ENCODE measurements at regions not wholly inside any gene's neighbourhood (a gene's known extent, or its start where the extent isn't known, plus 50 kb on each side); places are given as distances from the start of the nearest gene placed in this dataset.

- Histone ChIP-seq H4K20me1 (ENCODE audit: insufficient read depth) (no peaks in the 10 kb centered on the region), H3K79me2 (ENCODE audit: insufficient read depth, low read depth) (no peaks in the 10 kb centered on the region), H3K4me1 (ENCODE audit: low read depth, poor library complexity, severe bottlenecking) (no peaks in the 10 kb centered on the region), H3K36me3 (ENCODE audit: insufficient read depth) (no peaks in the 10 kb centered on the region), H3K4me3 (IDR thresholded peaks at IDR 0.05; ENCODE audit: insufficient read depth, low read depth, low read length) (no peak overlapping the region), H3K4me2 (no peak overlapping the region), H3K27me3 (ENCODE audit: insufficient read depth, low read depth) (no peaks in the 10 kb centered on the region), H3K9ac (no peak overlapping the region), H3K27ac (no peak overlapping the region), H2AFZ (ENCODE audit: low read depth) (no peak overlapping the region)
- TF ChIP-seq CTCF (conservative IDR thresholded peaks at IDR 0.05; ENCODE audit: low read depth, low read length), result no peak
These were observed 69.9 kb downstream of the GASK1B start for GRCh38 chr4:158102904-158103303.

GRCh38 chr4:158099686-158100085 lies 73.1 kb downstream of the GASK1B start:
- no peak for TF ChIP-seq CTCF (conservative IDR thresholded peaks at IDR 0.05; ENCODE audit: low read depth, low read length)
- Histone ChIP-seq H3K4me3 (IDR thresholded peaks at IDR 0.05; ENCODE audit: insufficient read depth, low read depth, low read length) (no peak overlapping the region), H2AFZ (ENCODE audit: low read depth) (no peak overlapping the region; the same call in 1 of the 2 replicates), H3K27ac (no peak overlapping the region), H4K20me1 (ENCODE audit: insufficient read depth) (no peaks in the 10 kb centered on the region), H3K27me3 (ENCODE audit: insufficient read depth, low read depth) (no peaks in the 10 kb centered on the region), H3K79me2 (ENCODE audit: insufficient read depth, low read depth) (no peaks in the 10 kb centered on the region), H3K9ac (no peak overlapping the region), H3K36me3 (ENCODE audit: insufficient read depth) (no peaks in the 10 kb centered on the region), H3K4me1 (ENCODE audit: low read depth, poor library complexity, severe bottlenecking) (no peaks in the 10 kb centered on the region), H3K4me2 (no peak overlapping the region)

GRCh38 chr4:158098802-158099201 lies 74.0 kb downstream of the GASK1B start:
- Histone ChIP-seq H3K27me3 (ENCODE audit: insufficient read depth, low read depth) (no peaks in the 10 kb centered on the region), H3K9ac (no peak overlapping the region), H2AFZ (ENCODE audit: low read depth) (no peak overlapping the region), H3K36me3 (ENCODE audit: insufficient read depth) (no peaks in the 10 kb centered on the region), H3K4me2 (no peak overlapping the region), H3K79me2 (ENCODE audit: insufficient read depth, low read depth) (no peaks in the 10 kb centered on the region), H3K4me1 (ENCODE audit: low read depth, poor library complexity, severe bottlenecking) (no peaks in the 10 kb centered on the region), H4K20me1 (ENCODE audit: insufficient read depth) (no peaks in the 10 kb centered on the region), H3K4me3 (IDR thresholded peaks at IDR 0.05; ENCODE audit: insufficient read depth, low read depth, low read length) (no peak overlapping the region), H3K27ac (no peak overlapping the region)
- no peak for TF ChIP-seq CTCF (conservative IDR thresholded peaks at IDR 0.05; ENCODE audit: low read depth, low read length)

- H3K4me2 ChIP-seq, result no peak overlapping the region
- no peak overlapping the region for H3K27ac ChIP-seq
- no peak for TF ChIP-seq CTCF (conservative IDR thresholded peaks at IDR 0.05; ENCODE audit: low read depth, low read length)
- H3K36me3 ChIP-seq (ENCODE audit: insufficient read depth), result no peaks in the 10 kb centered on the region
- H3K4me1 ChIP-seq (ENCODE audit: low read depth, poor library complexity, severe bottlenecking), result peaks cover 16% of the 10 kb centered on the region
- H2AFZ ChIP-seq (ENCODE audit: low read depth), result no peak overlapping the region
- no peak overlapping the region for H3K9ac ChIP-seq
- H3K27me3 ChIP-seq (ENCODE audit: insufficient read depth, low read depth), result no peaks in the 10 kb centered on the region; the same call in 1 of the 2 replicates
- H3K4me3 ChIP-seq (IDR thresholded peaks at IDR 0.05; ENCODE audit: insufficient read depth, low read depth, low read length), result no peak overlapping the region
- H3K79me2 ChIP-seq (ENCODE audit: insufficient read depth, low read depth), result no peaks in the 10 kb centered on the region
- no peaks in the 10 kb centered on the region for H4K20me1 ChIP-seq (ENCODE audit: insufficient read depth)
These were observed 78.3 kb downstream of the GASK1B start for GRCh38 chr4:158094413-158095134.
